ENCODE measurements at regions not wholly inside any gene's neighbourhood (a gene's known extent, or its start where the extent isn't known, plus 50 kb on each side); places are given as distances from the start of the nearest gene placed in this dataset.

DNA sequence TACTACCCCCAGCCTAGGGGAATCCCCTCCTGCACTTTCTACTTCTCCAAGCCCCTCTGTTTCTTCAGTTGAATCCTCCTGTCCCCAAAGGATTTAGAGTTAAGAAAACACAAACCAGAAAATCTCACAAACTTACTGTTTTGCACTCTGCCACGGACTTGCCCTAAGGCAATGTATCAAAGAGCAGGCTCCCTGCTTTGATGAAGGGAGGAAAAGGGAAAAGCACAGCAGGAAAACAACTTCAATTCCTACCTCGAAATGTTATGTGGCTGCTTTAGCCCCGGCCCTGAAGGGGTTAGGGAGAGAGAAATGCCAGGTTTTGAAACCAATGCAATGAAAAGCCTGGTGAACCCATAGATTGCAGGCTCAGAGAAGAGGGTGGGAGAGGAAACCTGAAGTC lies 254.7 kb downstream of the MAN2A1 start:
- Histone ChIP-seq H3K9me3 (no peaks in the 10 kb centered on the region), H3K4me3 (no peak overlapping the region), H3K27ac (no peak overlapping the region), H3K27me3 (replicated peaks; ENCODE audit: insufficient read depth) (no peaks in the 10 kb centered on the region), H3K4me1 (replicated peaks) (no peaks in the 10 kb centered on the region), H3K36me3 (no peaks in the 10 kb centered on the region)
- 52% methylated on average over 3 of the region's 3 CpGs for WGBS
- no peak for TF ChIP-seq POLR2A (IDR thresholded peaks at IDR 0.05)
- TF ChIP-seq POLR2AphosphoS5 (IDR thresholded peaks at IDR 0.05), result no peak
- TF ChIP-seq, protein P1, sequence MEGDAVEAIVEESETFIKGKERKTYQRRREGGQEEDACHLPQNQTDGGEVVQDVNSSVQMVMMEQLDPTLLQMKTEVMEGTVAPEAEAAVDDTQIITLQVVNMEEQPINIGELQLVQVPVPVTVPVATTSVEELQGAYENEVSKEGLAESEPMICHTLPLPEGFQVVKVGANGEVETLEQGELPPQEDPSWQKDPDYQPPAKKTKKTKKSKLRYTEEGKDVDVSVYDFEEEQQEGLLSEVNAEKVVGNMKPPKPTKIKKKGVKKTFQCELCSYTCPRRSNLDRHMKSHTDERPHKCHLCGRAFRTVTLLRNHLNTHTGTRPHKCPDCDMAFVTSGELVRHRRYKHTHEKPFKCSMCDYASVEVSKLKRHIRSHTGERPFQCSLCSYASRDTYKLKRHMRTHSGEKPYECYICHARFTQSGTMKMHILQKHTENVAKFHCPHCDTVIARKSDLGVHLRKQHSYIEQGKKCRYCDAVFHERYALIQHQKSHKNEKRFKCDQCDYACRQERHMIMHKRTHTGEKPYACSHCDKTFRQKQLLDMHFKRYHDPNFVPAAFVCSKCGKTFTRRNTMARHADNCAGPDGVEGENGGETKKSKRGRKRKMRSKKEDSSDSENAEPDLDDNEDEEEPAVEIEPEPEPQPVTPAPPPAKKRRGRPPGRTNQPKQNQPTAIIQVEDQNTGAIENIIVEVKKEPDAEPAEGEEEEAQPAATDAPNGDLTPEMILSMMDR (IDR thresholded peaks at IDR 0.05), result no peak
- intact Hi-C loops (cut with DNase I), result no loop called here
- no peak for DNase-seq (ENCODE audit: low spot score)

DNA sequence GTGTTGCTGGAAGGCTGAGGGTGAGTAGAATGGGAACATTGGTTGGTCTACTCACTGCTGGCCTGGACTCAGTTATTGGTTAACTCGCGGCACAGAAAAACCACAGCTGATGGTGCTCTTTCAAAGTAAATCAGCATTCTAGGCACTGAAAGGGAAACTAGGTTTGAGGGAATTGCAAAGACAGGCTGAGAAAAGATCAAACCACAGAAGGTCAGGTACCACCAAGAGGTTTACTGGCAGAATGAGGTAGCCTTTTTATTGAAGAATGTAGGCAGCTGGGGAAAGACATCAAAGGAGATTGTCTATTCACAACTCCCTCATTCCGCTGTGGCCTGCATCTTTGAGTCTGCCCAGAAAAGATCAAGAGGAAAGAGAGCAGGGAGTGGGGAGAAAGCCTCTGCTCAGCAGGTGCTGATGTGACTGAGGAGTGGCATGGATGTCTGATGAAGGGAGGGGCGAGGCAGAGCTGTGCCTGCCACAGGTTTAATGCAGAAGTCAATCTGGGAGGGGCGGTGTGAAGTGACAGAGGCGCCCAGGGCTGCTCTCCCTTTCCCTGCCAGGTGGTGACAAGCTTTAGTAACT lies 255.5 kb downstream of the MAN2A1 start:
- Histone ChIP-seq H3K27me3 (replicated peaks; ENCODE audit: insufficient read depth) (no peaks in the 10 kb centered on the region), H3K9me3 (no peaks in the 10 kb centered on the region), H3K4me1 (replicated peaks) (no peaks in the 10 kb centered on the region), H3K4me3 (no peak overlapping the region), H3K27ac (no peak overlapping the region), H3K36me3 (no peaks in the 10 kb centered on the region)
- intact Hi-C loops (cut with DNase I), result no loop called here
- WGBS, result 63% methylated on average over 6 of the region's 6 CpGs
- TF ChIP-seq, protein P1 (IDR thresholded peaks at IDR 0.05), result no peak
- TF ChIP-seq POLR2AphosphoS5 (IDR thresholded peaks at IDR 0.05) (no peak), POLR2A (IDR thresholded peaks at IDR 0.05) (no peak)
- no peak for DNase-seq (ENCODE audit: low spot score)

DNA sequence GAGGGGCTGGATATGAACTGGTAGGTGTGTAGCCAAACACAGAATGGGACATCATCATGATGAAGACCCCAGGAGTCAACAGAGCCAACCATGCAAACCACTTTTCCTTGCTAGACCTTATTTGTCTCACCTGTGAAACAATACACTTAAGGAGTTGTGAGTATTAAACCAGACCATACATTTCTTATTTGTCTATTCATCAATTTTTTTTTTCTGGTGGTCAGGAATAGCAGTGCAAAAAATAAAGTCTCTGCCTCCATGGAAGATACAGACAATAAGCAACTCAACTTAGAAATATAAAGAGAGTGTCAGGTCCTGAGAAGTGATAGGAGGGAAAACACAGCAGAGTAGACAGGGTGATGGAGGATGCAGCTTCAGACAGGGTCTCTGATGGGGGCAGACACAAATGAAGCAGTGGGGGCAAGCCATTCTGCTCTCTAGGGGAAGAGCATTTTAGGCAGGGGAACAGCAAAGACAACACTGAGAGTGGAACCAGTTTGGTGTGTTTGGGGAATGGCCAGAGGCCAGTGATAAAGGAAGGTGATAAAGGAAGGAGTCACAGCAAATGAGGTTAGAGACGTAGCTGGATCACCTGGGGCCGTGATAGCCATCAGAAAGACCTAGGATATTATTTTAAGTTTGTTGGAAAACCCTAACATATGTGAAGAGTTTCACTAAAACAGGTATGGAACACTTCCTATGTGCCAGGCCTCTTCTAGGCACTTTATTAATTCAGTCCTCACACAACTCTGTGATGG lies 256.2 kb downstream of the MAN2A1 start:
- Histone ChIP-seq H3K27me3 (replicated peaks; ENCODE audit: insufficient read depth) (no peaks in the 10 kb centered on the region), H3K4me1 (replicated peaks) (no peaks in the 10 kb centered on the region), H3K9me3 (no peaks in the 10 kb centered on the region), H3K4me3 (no peak overlapping the region), H3K36me3 (no peaks in the 10 kb centered on the region), H3K27ac (no peak overlapping the region)
- WGBS, result 37% methylated on average over 2 of the region's 2 CpGs
- no peak for DNase-seq (ENCODE audit: low spot score)
- TF ChIP-seq POLR2AphosphoS5 (IDR thresholded peaks at IDR 0.05) (no peak), POLR2A (IDR thresholded peaks at IDR 0.05) (no peak)
- TF ChIP-seq, protein P1 (IDR thresholded peaks at IDR 0.05), result no peak
- intact Hi-C loops (cut with DNase I), result no loop called here

DNA sequence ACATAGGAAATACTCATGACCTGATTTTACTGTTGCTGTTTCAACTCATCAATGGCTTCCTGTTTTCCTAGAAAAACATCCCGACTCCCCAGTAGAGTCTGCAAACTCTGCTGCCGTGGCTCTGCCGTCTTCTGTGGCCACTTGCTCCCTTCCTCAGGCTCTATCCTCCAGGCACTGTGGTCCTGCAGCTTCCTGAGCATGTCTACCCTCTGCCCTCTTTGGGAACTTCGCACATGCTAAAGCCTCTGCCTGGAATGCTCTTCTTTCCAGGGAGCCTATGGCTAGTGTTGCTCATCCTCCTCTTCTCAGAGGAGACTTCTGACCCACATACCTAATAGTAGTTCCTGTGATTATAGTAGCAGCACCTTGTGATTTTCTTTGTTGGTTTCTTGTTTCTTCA lies 256.9 kb downstream of the MAN2A1 start:
- no peaks in the 10 kb centered on the region for H3K9me3 ChIP-seq
- no peak for DNase-seq (ENCODE audit: low spot score)
- no peak overlapping the region for H3K27ac ChIP-seq
- no peaks in the 10 kb centered on the region for H3K27me3 ChIP-seq (replicated peaks; ENCODE audit: insufficient read depth)
- H3K36me3 ChIP-seq, result no peaks in the 10 kb centered on the region
- no peak overlapping the region for H3K4me3 ChIP-seq
- H3K4me1 ChIP-seq (replicated peaks), result no peaks in the 10 kb centered on the region
- WGBS, result 79% methylated on average over 4 of the region's 4 CpGs
- TF ChIP-seq, protein P1 (IDR thresholded peaks at IDR 0.05), result no peak
- TF ChIP-seq POLR2AphosphoS5 (IDR thresholded peaks at IDR 0.05) (no peak), POLR2A (IDR thresholded peaks at IDR 0.05) (no peak)
- intact Hi-C loops (cut with DNase I), result no loop called here

DNA sequence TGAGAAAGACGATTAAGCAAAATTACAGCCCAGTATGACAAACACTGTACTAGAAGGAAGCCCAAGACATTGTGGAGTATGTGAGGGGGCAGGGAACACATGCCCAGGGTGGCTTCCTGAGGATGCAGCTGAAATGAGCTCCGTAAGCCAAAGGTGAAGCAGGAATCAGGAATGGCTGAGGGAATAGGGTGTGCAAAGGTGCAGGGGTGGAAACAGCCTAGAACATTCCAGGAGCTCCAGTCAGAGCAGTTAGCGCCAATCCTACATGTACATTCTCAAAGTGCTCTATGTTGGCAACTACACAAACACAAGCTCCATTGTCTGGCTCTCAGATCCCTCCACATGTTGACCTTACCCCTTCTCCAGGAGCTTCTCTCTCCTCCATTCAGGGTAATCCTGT lies 257.9 kb downstream of the MAN2A1 start:
- H3K27ac ChIP-seq, result no peak overlapping the region
- no peaks in the 10 kb centered on the region for H3K4me1 ChIP-seq (replicated peaks)
- H3K4me3 ChIP-seq, result no peak overlapping the region
- H3K27me3 ChIP-seq (replicated peaks; ENCODE audit: insufficient read depth), result no peaks in the 10 kb centered on the region
- H3K9me3 ChIP-seq, result no peaks in the 10 kb centered on the region
- DNase-seq (ENCODE audit: low spot score), result no peak
- intact Hi-C loops (cut with DNase I), result no loop called here
- no peak for TF ChIP-seq POLR2AphosphoS5 (IDR thresholded peaks at IDR 0.05)
- TF ChIP-seq, protein P1 (IDR thresholded peaks at IDR 0.05), result no peak
- TF ChIP-seq POLR2A (IDR thresholded peaks at IDR 0.05), result no peak
- WGBS, result 86% methylated on average over 3 of the region's 3 CpGs
- no peaks in the 10 kb centered on the region for H3K36me3 ChIP-seq
